ENCODE measurements at regions not wholly inside any gene's neighbourhood (a gene's known extent, or its start where the extent isn't known, plus 50 kb on each side); places are given as distances from the start of the nearest gene placed in this dataset.

DNA sequence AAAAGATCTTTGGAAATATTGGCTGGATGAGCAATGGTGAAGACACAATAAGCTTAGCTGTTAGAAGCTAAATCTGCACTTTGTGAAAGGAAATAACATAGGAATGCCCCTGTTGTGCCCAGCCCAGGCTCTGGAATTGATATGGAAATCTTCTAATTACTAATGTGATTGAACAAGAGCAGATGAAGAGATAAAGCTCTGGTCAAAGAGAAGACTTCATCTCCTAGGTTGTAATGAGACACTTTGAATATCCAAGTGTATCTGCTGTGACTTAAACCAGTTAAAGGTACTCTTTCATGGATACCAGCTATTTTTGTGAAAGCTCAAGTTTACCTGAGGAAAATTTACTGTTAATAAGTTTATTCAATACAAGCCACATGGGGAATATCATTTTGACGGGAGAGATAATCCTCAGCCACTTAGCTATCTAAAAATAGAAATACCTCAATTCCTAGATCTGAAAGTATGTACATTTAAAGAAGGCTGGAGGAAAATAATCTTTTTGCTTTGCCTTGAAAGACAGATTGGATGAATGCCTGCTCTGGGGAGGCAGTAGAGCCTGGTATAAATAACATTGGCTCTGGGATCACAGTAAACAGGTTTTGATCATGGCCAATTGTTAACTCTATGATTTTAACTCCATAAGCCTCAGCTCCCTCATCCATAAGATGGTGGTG lies 494.0 kb upstream of the B3GALT2 start:
- no peak for TF ChIP-seq EZH2 (IDR thresholded peaks at IDR 0.05; ENCODE audit: borderline replicate concordance, low read length)
- TF ChIP-seq, protein P1, sequence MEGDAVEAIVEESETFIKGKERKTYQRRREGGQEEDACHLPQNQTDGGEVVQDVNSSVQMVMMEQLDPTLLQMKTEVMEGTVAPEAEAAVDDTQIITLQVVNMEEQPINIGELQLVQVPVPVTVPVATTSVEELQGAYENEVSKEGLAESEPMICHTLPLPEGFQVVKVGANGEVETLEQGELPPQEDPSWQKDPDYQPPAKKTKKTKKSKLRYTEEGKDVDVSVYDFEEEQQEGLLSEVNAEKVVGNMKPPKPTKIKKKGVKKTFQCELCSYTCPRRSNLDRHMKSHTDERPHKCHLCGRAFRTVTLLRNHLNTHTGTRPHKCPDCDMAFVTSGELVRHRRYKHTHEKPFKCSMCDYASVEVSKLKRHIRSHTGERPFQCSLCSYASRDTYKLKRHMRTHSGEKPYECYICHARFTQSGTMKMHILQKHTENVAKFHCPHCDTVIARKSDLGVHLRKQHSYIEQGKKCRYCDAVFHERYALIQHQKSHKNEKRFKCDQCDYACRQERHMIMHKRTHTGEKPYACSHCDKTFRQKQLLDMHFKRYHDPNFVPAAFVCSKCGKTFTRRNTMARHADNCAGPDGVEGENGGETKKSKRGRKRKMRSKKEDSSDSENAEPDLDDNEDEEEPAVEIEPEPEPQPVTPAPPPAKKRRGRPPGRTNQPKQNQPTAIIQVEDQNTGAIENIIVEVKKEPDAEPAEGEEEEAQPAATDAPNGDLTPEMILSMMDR (IDR thresholded peaks at IDR 0.05; ENCODE audit: low read length) = no peak
